Kidney epithelial cell (primary cell): ENCODE measurements at regions not wholly inside any gene's neighbourhood (a gene's known extent, or its start where the extent isn't known, plus 50 kb on each side); places are given as distances from the start of the nearest gene placed in this dataset.

Source experiments
- DNase-seq: peaks from one replicate; pipeline ENCODE4 v3.0.0-alpha.2; 2010; ENCODE audit warnings: low read depth
- H3K27me3 ChIP-seq: 2 replicates; pipeline ENCODE4 v1.6.0; 2011; ENCODE audit warnings: low read length; ENCODE audit not compliant: control insufficient read depth, insufficient read depth
- H3K36me3 ChIP-seq: 2 replicates; pipeline ENCODE4 v1.5.1; 2011; ENCODE audit warnings: low read length; ENCODE audit not compliant: control insufficient read depth, insufficient read depth
- H3K4me3 ChIP-seq: 2 replicates; pipeline ENCODE4 v1.5.1; 2011; ENCODE audit warnings: low read depth, mild to moderate bottlenecking, control low read depth, low read length
- CTCF ChIP-seq: IDR thresholded peaks from 2 replicates; pipeline ENCODE4 v1.5.1; 2011; ENCODE audit warnings: mild to moderate bottlenecking, moderate library complexity, low read length, control low read depth, inconsistent platforms; ENCODE audit not compliant: insufficient read depth, poor library complexity, severe bottlenecking

GRCh38 chr2:41968182-41968578 is 79.6 kb upstream of the PKDCC start:
- no peak for DNase-seq
- H3K36me3 ChIP-seq: no peaks in the 10 kb centered on the region
- H3K27me3 ChIP-seq: no peaks in the 10 kb centered on the region
- no peak for TF ChIP-seq CTCF
- no peak overlapping the region for H3K4me3 ChIP-seq

- DNase-seq: no peak
- TF ChIP-seq CTCF: no peak
- Histone ChIP-seq H3K4me3 (no peak overlapping the region), H3K27me3 (no peaks in the 10 kb centered on the region), H3K36me3 (no peaks in the 10 kb centered on the region)
Observed at GRCh38 chr2:41970988-41971660, 76.7 kb upstream of the PKDCC start.

GRCh38 chr2:41972179-41972578 is 75.6 kb upstream of the PKDCC start:
- DNase-seq: no peak

GRCh38 chr2:41972819-41973218 is 75.0 kb upstream of the PKDCC start:
- no peak for TF ChIP-seq CTCF
- no peak for DNase-seq
- Histone ChIP-seq H3K36me3 (no peaks in the 10 kb centered on the region), H3K4me3 (no peak overlapping the region), H3K27me3 (no peaks in the 10 kb centered on the region)

More at GRCh38 chr2:41972179-41972578, 75.6 kb upstream of the PKDCC start:
- H3K36me3 ChIP-seq: no peaks in the 10 kb centered on the region
- H3K27me3 ChIP-seq: no peaks in the 10 kb centered on the region
- no peak overlapping the region for H3K4me3 ChIP-seq
- TF ChIP-seq CTCF: no peak

- no peaks in the 10 kb centered on the region for H3K36me3 ChIP-seq
- no peak for DNase-seq
- TF ChIP-seq CTCF: no peak
- no peaks in the 10 kb centered on the region for H3K27me3 ChIP-seq
- H3K4me3 ChIP-seq: no peak overlapping the region
Observed at GRCh38 chr2:41973871-41974270, 74.0 kb upstream of the PKDCC start.

- H3K36me3 ChIP-seq: no peaks in the 10 kb centered on the region
- H3K4me3 ChIP-seq: no peak overlapping the region
- no peak for TF ChIP-seq CTCF
- no peak for DNase-seq
- H3K27me3 ChIP-seq: no peaks in the 10 kb centered on the region
Observed at GRCh38 chr2:41981417-41981816, 66.4 kb upstream of the PKDCC start.
